ENCODE measurements at regions not wholly inside any gene's neighbourhood (a gene's known extent, or its start where the extent isn't known, plus 50 kb on each side); places are given as distances from the start of the nearest gene placed in this dataset.

DNA sequence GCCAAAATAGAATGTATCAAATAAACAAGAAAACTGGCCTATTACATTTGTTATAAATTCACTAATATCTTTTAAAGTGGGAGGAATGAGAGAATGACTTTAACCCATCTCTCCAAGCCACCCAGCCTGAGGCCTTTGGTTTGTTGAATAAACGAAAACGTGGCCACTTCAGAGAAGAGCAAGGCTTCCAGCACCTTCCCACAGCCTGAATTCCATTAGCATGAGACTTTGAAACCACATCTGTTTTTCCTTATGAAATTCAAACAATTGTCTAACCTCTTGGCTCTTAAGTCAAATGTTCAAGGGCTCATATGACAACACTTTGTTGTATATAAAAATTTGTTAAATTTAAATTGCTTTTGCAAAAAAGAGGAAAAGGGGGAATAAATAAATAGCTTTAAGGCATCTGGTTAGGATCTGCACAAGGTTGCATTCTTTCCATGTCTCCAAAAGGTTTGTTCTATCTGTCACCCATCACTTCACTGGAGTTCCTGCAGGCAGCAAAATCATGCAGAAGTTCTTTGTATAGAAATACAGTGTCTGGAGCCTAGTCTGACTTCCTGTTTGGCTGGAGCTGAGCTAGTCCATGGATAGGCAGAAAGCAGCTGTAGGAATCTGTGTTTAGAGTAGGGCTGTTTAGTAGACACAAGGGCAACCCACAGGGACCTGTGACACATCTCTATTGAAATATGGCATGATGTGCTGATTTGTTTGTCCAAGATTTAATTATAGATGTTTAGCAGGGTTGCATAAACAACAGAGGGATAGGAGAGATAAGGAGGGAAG lies 502.3 kb downstream of the KCTD12 start:
- BruUV-seq (replicated peaks) = no TSS peak
- no peak overlapping the region for H3K4me3 ChIP-seq
- TF ChIP-seq EZH2 (IDR thresholded peaks at IDR 0.05; ENCODE audit: low read depth) = no peak
- TF ChIP-seq, protein P1, sequence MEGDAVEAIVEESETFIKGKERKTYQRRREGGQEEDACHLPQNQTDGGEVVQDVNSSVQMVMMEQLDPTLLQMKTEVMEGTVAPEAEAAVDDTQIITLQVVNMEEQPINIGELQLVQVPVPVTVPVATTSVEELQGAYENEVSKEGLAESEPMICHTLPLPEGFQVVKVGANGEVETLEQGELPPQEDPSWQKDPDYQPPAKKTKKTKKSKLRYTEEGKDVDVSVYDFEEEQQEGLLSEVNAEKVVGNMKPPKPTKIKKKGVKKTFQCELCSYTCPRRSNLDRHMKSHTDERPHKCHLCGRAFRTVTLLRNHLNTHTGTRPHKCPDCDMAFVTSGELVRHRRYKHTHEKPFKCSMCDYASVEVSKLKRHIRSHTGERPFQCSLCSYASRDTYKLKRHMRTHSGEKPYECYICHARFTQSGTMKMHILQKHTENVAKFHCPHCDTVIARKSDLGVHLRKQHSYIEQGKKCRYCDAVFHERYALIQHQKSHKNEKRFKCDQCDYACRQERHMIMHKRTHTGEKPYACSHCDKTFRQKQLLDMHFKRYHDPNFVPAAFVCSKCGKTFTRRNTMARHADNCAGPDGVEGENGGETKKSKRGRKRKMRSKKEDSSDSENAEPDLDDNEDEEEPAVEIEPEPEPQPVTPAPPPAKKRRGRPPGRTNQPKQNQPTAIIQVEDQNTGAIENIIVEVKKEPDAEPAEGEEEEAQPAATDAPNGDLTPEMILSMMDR (conservative IDR thresholded peaks at IDR 0.05) = no peak
- H3F3A ChIP-seq (ENCODE audit: insufficient read depth, low read depth) = no peaks in the 10 kb centered on the region; the same call in 1 of the 2 replicates
- no peaks in the 10 kb centered on the region for H3K36me3 ChIP-seq (ENCODE audit: low read depth)
- intact Hi-C loops (cut with micrococcal nuclease; ENCODE audit: unreplicated experiment) = no loop called here
- no peaks in the 10 kb centered on the region for H3K9me2 ChIP-seq (ENCODE audit: insufficient read depth)
- POLR2A ChIA-PET (ENCODE audit: unreplicated experiment) = no interaction called here
- no peaks in the 10 kb centered on the region; the same call in none of the 2 replicates for H3K4me1 ChIP-seq (replicated peaks; ENCODE audit: insufficient read depth)
- no peak overlapping the region for H3K4me2 ChIP-seq
- no peaks in the 10 kb centered on the region for H3K9me3 ChIP-seq (ENCODE audit: insufficient read depth, low read depth)
- no peaks in the 10 kb centered on the region for H3K79me2 ChIP-seq (ENCODE audit: low read depth)
- DNase-seq = peak in 1 of 2 experiments; percentile 48
- no peaks in the 10 kb centered on the region for H3K27me3 ChIP-seq (ENCODE audit: insufficient read depth, low read depth)
- CTCF ChIA-PET = no interaction called here
- peak overlapping the region; percentile 35; the same call in 1 of the 2 replicates for H3K27ac ChIP-seq
- no peak overlapping the region for H2AFZ ChIP-seq
- no peaks in the 10 kb centered on the region for H4K20me1 ChIP-seq (ENCODE audit: insufficient read depth)

- Histone ChIP-seq H2AFZ (no peak overlapping the region), H3K27ac (no peak overlapping the region), H3K27me3 (ENCODE audit: insufficient read depth, low read depth) (no peaks in the 10 kb centered on the region), H4K20me1 (ENCODE audit: insufficient read depth) (no peaks in the 10 kb centered on the region), H3K4me1 (replicated peaks; ENCODE audit: insufficient read depth) (no peaks in the 10 kb centered on the region; the same call in none of the 2 replicates), H3K36me3 (ENCODE audit: low read depth) (no peaks in the 10 kb centered on the region), H3K4me2 (no peak overlapping the region), H3F3A (ENCODE audit: insufficient read depth, low read depth) (no peaks in the 10 kb centered on the region; the same call in 1 of the 2 replicates), H3K79me2 (ENCODE audit: low read depth) (no peaks in the 10 kb centered on the region), H3K9me3 (ENCODE audit: insufficient read depth, low read depth) (no peaks in the 10 kb centered on the region), H3K4me3 (no peak overlapping the region), H3K9me2 (ENCODE audit: insufficient read depth) (no peaks in the 10 kb centered on the region)
- CTCF ChIA-PET = no interaction called here
- intact Hi-C loops (cut with micrococcal nuclease; ENCODE audit: unreplicated experiment) = no loop called here
- no peak for DNase-seq
- TF ChIP-seq, protein P1 (conservative IDR thresholded peaks at IDR 0.05) = no peak
- TF ChIP-seq EZH2 (IDR thresholded peaks at IDR 0.05; ENCODE audit: low read depth) = no peak
- no TSS peak for BruUV-seq (replicated peaks)
- POLR2A ChIA-PET (ENCODE audit: unreplicated experiment) = no interaction called here
Measured at GRCh38 chr13:76380446-76381065, 505.6 kb downstream of the KCTD12 start.

GRCh38 chr13:76379341-76380105 lies 506.7 kb downstream of the KCTD12 start:
- no peaks in the 10 kb centered on the region; the same call in 1 of the 2 replicates for H3F3A ChIP-seq (ENCODE audit: insufficient read depth, low read depth)
- BruUV-seq (replicated peaks) = no TSS peak
- H3K27me3 ChIP-seq (ENCODE audit: insufficient read depth, low read depth) = no peaks in the 10 kb centered on the region
- H3K4me2 ChIP-seq = no peak overlapping the region
- TF ChIP-seq, protein P1 (conservative IDR thresholded peaks at IDR 0.05) = no peak
- no peak for TF ChIP-seq EZH2 (IDR thresholded peaks at IDR 0.05; ENCODE audit: low read depth)
- no peaks in the 10 kb centered on the region for H3K79me2 ChIP-seq (ENCODE audit: low read depth)
- no peaks in the 10 kb centered on the region for H3K9me3 ChIP-seq (ENCODE audit: insufficient read depth, low read depth)
- no peak for DNase-seq
- H4K20me1 ChIP-seq (ENCODE audit: insufficient read depth) = no peaks in the 10 kb centered on the region
- no peaks in the 10 kb centered on the region; the same call in none of the 2 replicates for H3K4me1 ChIP-seq (replicated peaks; ENCODE audit: insufficient read depth)
- ChIA-PET POLR2A (ENCODE audit: unreplicated experiment) (no interaction called here), CTCF (no interaction called here)
- no peaks in the 10 kb centered on the region for H3K36me3 ChIP-seq (ENCODE audit: low read depth)
- H3K4me3 ChIP-seq = no peak overlapping the region
- H2AFZ ChIP-seq = no peak overlapping the region
- intact Hi-C loops (cut with micrococcal nuclease; ENCODE audit: unreplicated experiment) = no loop called here
- H3K27ac ChIP-seq = no peak overlapping the region
- no peaks in the 10 kb centered on the region for H3K9me2 ChIP-seq (ENCODE audit: insufficient read depth)
